H1 (cell line): ENCODE measurements at regions not wholly inside any gene's neighbourhood (a gene's known extent, or its start where the extent isn't known, plus 50 kb on each side); places are given as distances from the start of the nearest gene placed in this dataset.

ENCODE experiments used
- CTCF ChIA-PET: fragments of 300-600 bp; sonication (Branson Sonifier 250); formaldehyde crosslinking; loops from one replicate; lab custom pipeline; 2021; ENCODE audit not compliant: partially characterized antibody; lab: Charles Lee
- POLR2A ChIA-PET: fragments of 300-600 bp; sonication (Branson Sonifier 250); formaldehyde crosslinking; loops from one replicate; lab custom pipeline; 2021; ENCODE audit warnings: inconsistent platforms; ENCODE audit not compliant: partially characterized antibody; lab: Charles Lee
- DNase-seq, 2 experiments: peaks; one replicate each; pipeline versions ENCODE4 v3.0.0 to v3.0.0-alpha.2; 2010 to 2022; ENCODE audit warnings: low spot score in 2 of 2, low read depth in 1 of 2, mixed read lengths in 1 of 2
- FAIRE-seq: peaks from 2 replicates; lab custom pipeline; 2011; peaks lifted over from hg19 to GRCh38; lab: Jason Lieb, UNC
- H2AFZ ChIP-seq: 2 replicates; pipeline ENCODE4 v1.8.1; 2012; ENCODE audit warnings: low read length, inconsistent platforms
- H2AK5ac ChIP-seq: 2 replicates; pipeline ENCODE4 v1.6.1; 2013; ENCODE audit warnings: low read depth, low read length
- H2BK120ac ChIP-seq: replicated peaks from 2 replicates; pipeline ENCODE3; 2013; ENCODE audit warnings: low read depth, low read length, inconsistent platforms
- H2BK12ac ChIP-seq: 2 replicates; pipeline ENCODE4 v1.6.1; 2013; ENCODE audit warnings: low read depth, low read length
- H2BK15ac ChIP-seq: 2 replicates; pipeline ENCODE4 v1.6.1; 2013; ENCODE audit warnings: low read length
- H2BK20ac ChIP-seq: 2 replicates; pipeline ENCODE4 v1.6.1; 2013; ENCODE audit warnings: low read length
- H2BK5ac ChIP-seq: 2 replicates; pipeline ENCODE4 v1.6.1; 2013; ENCODE audit warnings: low read depth, low read length
- H3K14ac ChIP-seq: 2 replicates; pipeline ENCODE4 v1.6.1; 2013; ENCODE audit warnings: inconsistent platforms; ENCODE audit not compliant: insufficient read length
- H3K18ac ChIP-seq: 2 replicates; pipeline ENCODE4 v1.6.1; 2013; ENCODE audit warnings: low read length; ENCODE audit errors: extremely low read depth
- H3K23ac ChIP-seq: 2 replicates; pipeline ENCODE4 v1.6.1; 2013; ENCODE audit warnings: inconsistent platforms; ENCODE audit not compliant: insufficient read length
- H3K23me2 ChIP-seq: 2 replicates; pipeline ENCODE4 v1.6.1; 2013; ENCODE audit warnings: low read depth, low read length
- H3K27ac ChIP-seq: 2 replicates; pipeline ENCODE4 v1.6.1; 2011; ENCODE audit warnings: low read depth, low read length, inconsistent platforms
- H3K27me3 ChIP-seq, 4 experiments: replicated peaks in 1 of 4; 1 replicate in 1 of 4; 2 replicates in 3 of 4; pipeline versions ENCODE4 v1.6.1 to v1.8.1; 2011 to 2013; ENCODE audit warnings: low read length in 3 of 4, mild to moderate bottlenecking in 3 of 4, inconsistent platforms in 2 of 4, mixed read lengths in 2 of 4, moderate library complexity in 1 of 4; ENCODE audit not compliant: control insufficient read depth in 3 of 4, insufficient read depth in 3 of 4; ENCODE audit errors: extremely low read depth in 1 of 4
- H3K36me3 ChIP-seq, 4 experiments: 2 replicates each; pipeline versions ENCODE4 v1.6.1 to v1.8.1; 2011 to 2013; ENCODE audit warnings: mild to moderate bottlenecking in 4 of 4, low read length in 3 of 4, moderate library complexity in 2 of 4, control low read depth in 1 of 4, inconsistent platforms in 1 of 4; ENCODE audit not compliant: insufficient read depth in 4 of 4, control insufficient read depth in 2 of 4
- H3K4ac ChIP-seq: replicated peaks from 2 replicates; pipeline ENCODE3; 2013; ENCODE audit warnings: low read length, low read depth, mixed read lengths, inconsistent platforms; ENCODE audit not compliant: insufficient read length
- H3K4me1 ChIP-seq, 4 experiments: replicated peaks in 1 of 4; 1 replicate in 1 of 4; 2 replicates in 3 of 4; pipeline versions ENCODE4 v1.6.1 to v1.8.1; 2011 to 2013; ENCODE audit warnings: low read length in 3 of 4, inconsistent platforms in 2 of 4, mixed read lengths in 1 of 4; ENCODE audit not compliant: insufficient read depth in 4 of 4, control insufficient read depth in 3 of 4
- H3K4me2 ChIP-seq, 2 experiments: 2 replicates each; pipeline versions ENCODE4 v1.6.1 to v1.8.1; 2011 to 2013; ENCODE audit warnings: low read depth in 2 of 2, low read length in 2 of 2, control low read depth in 1 of 2, inconsistent platforms in 1 of 2, mild to moderate bottlenecking in 1 of 2; ENCODE audit not compliant: insufficient read depth in 1 of 2
- H3K4me3 ChIP-seq, 4 experiments: fragments of 200-600, 300-600 bp in 1 of 4; sonication (generic), shearing (Covaris generic), sonication (Bioruptor Twin) in 1 of 4; 2 replicates each; pipeline versions ENCODE4 v1.5.1 to v1.8.1; 2011 to 2016; ENCODE audit warnings: low read length in 4 of 4, low read depth in 3 of 4, control low read depth in 2 of 4, inconsistent platforms in 2 of 4, mild to moderate bottlenecking in 2 of 4, mixed read lengths in 1 of 4, moderate library complexity in 1 of 4; ENCODE audit not compliant: insufficient read depth in 2 of 4; ENCODE audit errors: extremely low read depth in 1 of 4
- H3K56ac ChIP-seq: replicated peaks from 2 replicates; pipeline ENCODE3; 2013; ENCODE audit warnings: low read depth, mild to moderate bottlenecking, mixed read lengths, low read length, inconsistent platforms; ENCODE audit not compliant: insufficient read length
- H3K79me1 ChIP-seq: 2 replicates; pipeline ENCODE4 v1.6.1; 2013; ENCODE audit warnings: low read depth, low read length, control low read depth
- H3K79me2 ChIP-seq, 2 experiments: 2 replicates each; pipeline versions ENCODE4 v1.6.1 to v1.8.1; 2012 to 2013; ENCODE audit warnings: low read length in 2 of 2, mild to moderate bottlenecking in 2 of 2, inconsistent platforms in 1 of 2; ENCODE audit not compliant: insufficient read depth in 2 of 2, control insufficient read depth in 1 of 2
- H3K9ac ChIP-seq, 4 experiments: replicated peaks in 1 of 4; 1 replicate in 1 of 4; 2 replicates in 3 of 4; pipeline versions ENCODE4 v1.6.1 to v1.8.1; 2011 to 2013; ENCODE audit warnings: low read depth in 3 of 4, low read length in 3 of 4, control low read depth in 2 of 4, mild to moderate bottlenecking in 2 of 4, moderate library complexity in 2 of 4, inconsistent platforms in 1 of 4; ENCODE audit errors: extremely low read depth in 1 of 4
- H3K9me3 ChIP-seq, 2 experiments: 2 replicates each; pipeline versions ENCODE4 v1.6.1 to v1.8.1; 2012 to 2013; ENCODE audit warnings: mild to moderate bottlenecking in 2 of 2, moderate library complexity in 2 of 2, control low read depth in 1 of 2, inconsistent platforms in 1 of 2, low read depth in 1 of 2, low read length in 1 of 2, mixed read lengths in 1 of 2; ENCODE audit not compliant: insufficient read depth in 2 of 2
- H4K20me1 ChIP-seq, 2 experiments: replicated peaks in 1 of 2; 2 replicates each; pipeline versions ENCODE3 to v1.8.1; 2011 to 2013; ENCODE audit warnings: inconsistent platforms in 2 of 2, low read length in 2 of 2, mild to moderate bottlenecking in 1 of 2; ENCODE audit not compliant: insufficient read depth in 2 of 2, control insufficient read depth in 1 of 2
- H4K5ac ChIP-seq: 2 replicates; pipeline ENCODE4 v1.6.1; 2013; ENCODE audit warnings: low read length, low read depth, mixed read lengths, inconsistent platforms; ENCODE audit not compliant: insufficient read length
- H4K8ac ChIP-seq: 2 replicates; pipeline ENCODE4 v1.8.0; 2013; ENCODE audit warnings: mild to moderate bottlenecking, moderate library complexity, low read length, inconsistent platforms; ENCODE audit not compliant: insufficient read depth; ENCODE audit errors: extremely low read depth
- H4K91ac ChIP-seq: replicated peaks from 2 replicates; pipeline ENCODE3; 2013; ENCODE audit warnings: low read length, mixed read lengths, inconsistent platforms; ENCODE audit not compliant: insufficient read length
- ATF3 ChIP-seq: IDR thresholded peaks from 2 replicates; pipeline ENCODE4 v1.6.1; 2011; ENCODE audit warnings: low read depth, mild to moderate bottlenecking, low read length; ENCODE audit not compliant: insufficient read depth
- EGR1 ChIP-seq: IDR thresholded peaks from 2 replicates; pipeline ENCODE4 v1.6.1; 2011; ENCODE audit warnings: low read depth, low read length, borderline replicate concordance
- JUND ChIP-seq: IDR thresholded peaks from 2 replicates; pipeline ENCODE4 v1.6.1; 2011; ENCODE audit warnings: mild to moderate bottlenecking, improper control_type of control experiment, low read length
- KDM1A ChIP-seq: fragments of 200-600, 300-600 bp; sonication (generic); IDR thresholded peaks from 2 replicates; pipeline ENCODE4 v1.7.1; 2016; ENCODE audit warnings: mild to moderate bottlenecking, low read length, borderline replicate concordance
- KDM4A ChIP-seq: IDR thresholded peaks from one replicate; pipeline ENCODE4 v1.7.1; 2012; ENCODE audit warnings: low read depth, mild to moderate bottlenecking, moderate library complexity, low read length, inconsistent platforms; ENCODE audit not compliant: severe bottlenecking
- NANOG ChIP-seq: IDR thresholded peaks from 2 replicates; pipeline ENCODE4 v1.6.1; 2011; ENCODE audit warnings: low read length, low read depth, mild to moderate bottlenecking, inconsistent platforms; ENCODE audit not compliant: insufficient read depth, poor library complexity, severe bottlenecking
- RBBP5 ChIP-seq: IDR thresholded peaks from 2 replicates; pipeline ENCODE4 v1.7.1; 2012; ENCODE audit warnings: low read depth, mild to moderate bottlenecking, inconsistent platforms, low read length, moderate library complexity, borderline replicate concordance
- SAP30 ChIP-seq: fragments of 300-600 bp; sonication (generic); IDR thresholded peaks from 2 replicates; pipeline ENCODE4 v1.7.1; 2012; ENCODE audit warnings: low read length, moderate library complexity, mild to moderate bottlenecking, inconsistent platforms; ENCODE audit not compliant: insufficient read depth, insufficient replicate concordance
- SIRT6 ChIP-seq: IDR thresholded peaks from one replicate; pipeline ENCODE4 v1.7.1; 2012; ENCODE audit warnings: low read length, inconsistent platforms
- TAF1 ChIP-seq: IDR thresholded peaks from 2 replicates; pipeline ENCODE4 v1.6.1; 2011; ENCODE audit warnings: mild to moderate bottlenecking, low read depth, low read length
- ZNF274 ChIP-seq: IDR thresholded peaks from 2 replicates; pipeline ENCODE4 v1.7.0; 2012; ENCODE audit warnings: low read length, borderline replicate concordance; ENCODE audit errors: extremely low read depth
- WGBS, 2 experiments: shearing (Covaris generic) in 1 of 2; methylation state at CpG; one replicate each; pipeline versions ENCODE4 v1.1.6 to v1.1.7; 2013 to 2015; ENCODE audit warnings: low lambda C conversion rate in 2 of 2, mixed read lengths in 2 of 2, inconsistent platforms in 1 of 2, low coverage in 1 of 2, missing lambda C conversion rate in 1 of 2; ENCODE audit not compliant: insufficient replicate concordance in 2 of 2, insufficient coverage in 1 of 2, insufficient read length in 1 of 2; ENCODE audit errors: extremely low coverage in 1 of 2, missing lambda C conversion rate in 1 of 2; 5-methylcytosine and 5-hydroxymethylcytosine counted together

- Histone ChIP-seq H2BK20ac (no peak overlapping the region), H2BK12ac (no peak overlapping the region), H3K18ac (no peak overlapping the region), H3K4me1 (0 out of 7 replicates have a peak, but pooled peaks cover 0 to 2% (median 0%) of the 10 kb centered on the region in 4 experiments), H3K9me3 (peaks cover 0 to 7% of the 10 kb centered on the region in 2 experiments; a peak in 1 of 4 replicates), H2AK5ac (no peak overlapping the region), H3K4ac (no peak overlapping the region), H3K23ac (no peak overlapping the region), H4K8ac (no peak overlapping the region), H3K14ac (no peak overlapping the region), H3K4me2 (no peak overlapping the region), H4K91ac (no peak overlapping the region), H3K27ac (no peak overlapping the region), H4K20me1 (no peaks in the 10 kb centered on the region), H4K5ac (no peak overlapping the region), H3K36me3 (no peaks in the 10 kb centered on the region), H3K79me2 (no peaks in the 10 kb centered on the region), H3K79me1 (no peaks in the 10 kb centered on the region), H2BK15ac (no peak overlapping the region), H2BK5ac (no peak overlapping the region), H2BK120ac (no peak overlapping the region), H3K56ac (no peak overlapping the region), H3K9ac (no peak overlapping the region), H3K23me2 (no peaks in the 10 kb centered on the region), H2AFZ (no peak overlapping the region; the same call in 1 of the 2 replicates), H3K4me3 (no peak overlapping the region), H3K27me3 (no peaks in the 10 kb centered on the region)
- 91% methylated on average over 3 of the region's 3 CpGs; no CpG with 5 or more reads in 1 of the 2 experiments for WGBS, 2 experiments
- TF ChIP-seq SAP30 (no peak), JUND (no peak), RBBP5 (no peak), ZNF274 (no peak), KDM4A (no peak), ATF3 (no peak), NANOG (no peak), SIRT6 (no peak), TAF1 (no peak), KDM1A (no peak), EGR1 (no peak)
- POLR2A ChIA-PET: no interaction called here
- CTCF ChIA-PET: interaction anchor here (4.9 kb wide), 1 partner anchor 11 kb away, joined by 28 read pairs; no protein-coding TSS in a partner anchor
- no peak for FAIRE-seq
- no peak for DNase-seq
Measured at GRCh38 chr3:82143661-82144412, 382.4 kb upstream of the GBE1 start.
